HepG2 (cell line): ENCODE measurements at regions not wholly inside any gene's neighbourhood (a gene's known extent, or its start where the extent isn't known, plus 50 kb on each side); places are given as distances from the start of the nearest gene placed in this dataset.

Experiments used
- ATAC-seq: fragments of 200-7000 bp; cut with Tn5 transposase; 3 replicates; pipeline ENCODE4 v1.9.1; 2020; ENCODE audit warnings: mild to moderate bottlenecking, moderate library complexity
- BruUV-seq: library from RNA; stranded (reverse); fragments of 400-500 nt; replicated peaks from 2 replicates; lab custom pipeline; 2021; lab: Mats Ljungman, UMichigan
- CTCF ChIA-PET: fragments of 300-600 bp; formaldehyde crosslinking; extraction: SDS; loops from one replicate; lab custom pipeline; 2021; ENCODE audit warnings: low total read pairs, inconsistent platforms, low intra/inter-chr PET ratio; lab: Yijun Ruan, JAX
- POLR2A ChIA-PET: fragments of 350-600 bp; sonication (Branson Sonifier 250); formaldehyde crosslinking; loops from one replicate; lab custom pipeline; 2020; ENCODE audit warnings: antibody characterized with exemption, inconsistent platforms; lab: Yijun Ruan, JAX
- DNase-seq: peaks from one replicate; pipeline ENCODE4 v3.0.0-alpha.2; 2015; ENCODE audit warnings: low spot score
- FAIRE-seq: peaks from 3 replicates; lab custom pipeline; 2011; peaks lifted over from hg19 to GRCh38; lab: Jason Lieb, UNC
- H2AFZ ChIP-seq: one replicate; pipeline ENCODE4 v1.6.1; 2011; ENCODE audit warnings: low read length, inconsistent platforms
- H3K27ac ChIP-seq: fragments of 300-600 bp; 3 replicates; pipeline ENCODE4 v1.8.0; 2011; ENCODE audit warnings: mixed run types, mild to moderate bottlenecking, mixed read lengths, low read length, inconsistent platforms; ENCODE audit not compliant: insufficient read depth; ENCODE audit errors: extremely low read length
- H3K27me3 ChIP-seq, 2 experiments: fragments of 200-600 bp in 1 of 2; 2 replicates in 1 of 2; 3 replicates in 1 of 2; pipeline versions ENCODE4 v1.6.0 to v1.8.0; 2011; ENCODE audit warnings: low read length in 2 of 2, mild to moderate bottlenecking in 2 of 2, moderate library complexity in 2 of 2, inconsistent platforms in 1 of 2; ENCODE audit not compliant: insufficient read depth in 2 of 2, control insufficient read depth in 1 of 2
- H3K36me3 ChIP-seq, 2 experiments: fragments of 200-600 bp in 1 of 2; replicated peaks in 1 of 2; 2 replicates in 1 of 2; 3 replicates in 1 of 2; pipeline versions ENCODE4 v1.5.1 to v1.8.0; 2011; ENCODE audit warnings: low read length in 2 of 2, inconsistent platforms in 1 of 2; ENCODE audit not compliant: insufficient read depth in 2 of 2, control insufficient read depth in 1 of 2
- H3K4me1 ChIP-seq: 2 replicates; pipeline ENCODE4 v1.5.1; 2012; ENCODE audit warnings: low read length, inconsistent platforms; ENCODE audit not compliant: insufficient read depth
- H3K4me2 ChIP-seq: 2 replicates; pipeline ENCODE4 v1.6.0; 2011; ENCODE audit warnings: low read depth, low read length, inconsistent platforms
- H3K4me3 ChIP-seq, 3 experiments: fragments of 200-600 bp in 1 of 3; sonication (generic), shearing (Covaris generic) in 1 of 3; replicated peaks in 1 of 3; 2 replicates each; pipeline ENCODE4 v1.5.1; 2011 to 2016; ENCODE audit warnings: low read length in 3 of 3, inconsistent platforms in 2 of 3, low read depth in 2 of 3, mild to moderate bottlenecking in 2 of 3, control low read depth in 1 of 3, mixed read lengths in 1 of 3; ENCODE audit not compliant: insufficient read depth in 1 of 3
- H3K79me2 ChIP-seq: one replicate; pipeline ENCODE4 v1.6.1; 2011; ENCODE audit warnings: low read length, inconsistent platforms; ENCODE audit not compliant: insufficient read depth
- H3K9ac ChIP-seq: 2 replicates; pipeline ENCODE4 v1.6.0; 2011; ENCODE audit warnings: mild to moderate bottlenecking, low read depth, low read length, inconsistent platforms; ENCODE audit not compliant: insufficient read depth
- H3K9me3 ChIP-seq: 2 replicates; pipeline ENCODE4 v1.5.1; 2012; ENCODE audit warnings: mild to moderate bottlenecking, low read length
- H4K20me1 ChIP-seq: 2 replicates; pipeline ENCODE4 v1.6.0; 2011; ENCODE audit warnings: inconsistent platforms, mild to moderate bottlenecking, low read length, moderate library complexity; ENCODE audit not compliant: insufficient read depth
- HDAC6 ChIP-seq: fragments of 200-600 bp; sonication (generic); IDR thresholded peaks from 2 replicates; pipeline ENCODE4 v1.7.0; 2017; ENCODE audit warnings: mild to moderate bottlenecking, antibody characterized with exemption, low read length, low read depth
- HNRNPL ChIP-seq: fragments of 200-400 bp; formaldehyde crosslinking; IDR thresholded peaks from 2 replicates; pipeline ENCODE4 v1.6.1; 2017; ENCODE audit warnings: mild to moderate bottlenecking, low read depth, low read length
- SETDB1 ChIP-seq: sonication (generic); formaldehyde crosslinking; IDR thresholded peaks from 2 replicates; pipeline ENCODE4 v1.5.1; 2020; ENCODE audit warnings: missing genetic modification reagents, mild to moderate bottlenecking, borderline replicate concordance
- SKI ChIP-seq: fragments of 450-650 bp; IDR thresholded peaks from one replicate; pipeline ENCODE4 v1.6.1; 2018; ENCODE audit warnings: mild to moderate bottlenecking; ENCODE audit not compliant: partially characterized antibody
- SMAD9 ChIP-seq: sonication (generic); formaldehyde crosslinking; IDR thresholded peaks from 2 replicates; pipeline ENCODE4 v1.5.1; 2020; ENCODE audit warnings: mild to moderate bottlenecking, missing genetic modification reagents
- WGBS: methylation state at CpG from one replicate; pipeline ENCODE4 v1.1.6; 2017; ENCODE audit warnings: low lambda C conversion rate; 5-methylcytosine and 5-hydroxymethylcytosine counted together
- in situ Hi-C: cut with HindIII; loops from 2 replicates; pipeline ENCODE4 v1.10.0; 2017; ENCODE audit warnings: low pct_unique_long_range_greater_than_20kb; ENCODE audit not compliant: extremely low pct_ligation_motif_present
- intact Hi-C: fragments of 100-400 bp; cut with micrococcal nuclease; formaldehyde crosslinking; loops from one replicate; pipeline ENCODE4 v1.10.0; 2022; ENCODE audit not compliant: unreplicated experiment
- TF ChIP-seq, protein P1 (sequence below): sonication (generic); formaldehyde crosslinking; IDR thresholded peaks from 2 replicates; pipeline ENCODE4 v1.4.0; 2020; ENCODE audit warnings: missing genetic modification reagents, borderline replicate concordance
- TF ChIP-seq, protein P2 (sequence below): sonication (generic); formaldehyde crosslinking; IDR thresholded peaks from 2 replicates; pipeline ENCODE4 v1.5.0; 2020; ENCODE audit warnings: missing genetic modification reagents
- TF ChIP-seq, protein P3 (sequence below): sonication (generic); formaldehyde crosslinking; IDR thresholded peaks from 2 replicates; pipeline ENCODE4 v1.8.0; 2022; ENCODE audit warnings: mild to moderate bottlenecking, missing genetic modification reagents

DNA sequence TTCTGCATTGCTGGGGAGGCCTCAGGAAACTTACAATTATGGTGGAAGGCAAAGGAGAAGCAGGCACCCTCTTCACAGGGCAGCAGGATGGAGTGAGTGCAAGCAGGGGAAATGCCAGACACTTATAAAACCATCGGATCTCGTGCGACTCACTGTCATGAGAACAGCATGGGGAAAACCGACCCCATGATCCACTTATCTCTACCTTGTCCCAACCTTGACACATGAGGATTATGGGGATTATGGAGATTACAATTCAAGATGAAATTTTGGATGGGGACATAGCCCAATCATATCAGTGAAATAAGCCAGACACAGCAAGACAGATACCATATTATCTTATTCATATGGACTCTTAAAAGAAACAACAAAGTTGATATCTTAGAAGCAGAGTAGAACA is 134.9 kb downstream of the C4orf33 start:
- no peak overlapping the region for H3K4me3 ChIP-seq
- H4K20me1 ChIP-seq: no peaks in the 10 kb centered on the region
- H2AFZ ChIP-seq: no peak overlapping the region
- H3K9me3 ChIP-seq: no peaks in the 10 kb centered on the region
- H3K27ac ChIP-seq: no peak overlapping the region
- no peaks in the 10 kb centered on the region for H3K36me3 ChIP-seq
- ChIA-PET POLR2A (no interaction called here), CTCF (no interaction called here)
- 2% methylated on average over 4 of the region's 4 CpGs for WGBS
- no peak for FAIRE-seq
- DNase-seq: no peak
- no peak overlapping the region for H3K4me2 ChIP-seq
- H3K9ac ChIP-seq: no peak overlapping the region
- intact Hi-C loops (no loop called here), in situ Hi-C loops (no loop called here)
- ATAC-seq: no peak
- TF ChIP-seq, protein P1, sequence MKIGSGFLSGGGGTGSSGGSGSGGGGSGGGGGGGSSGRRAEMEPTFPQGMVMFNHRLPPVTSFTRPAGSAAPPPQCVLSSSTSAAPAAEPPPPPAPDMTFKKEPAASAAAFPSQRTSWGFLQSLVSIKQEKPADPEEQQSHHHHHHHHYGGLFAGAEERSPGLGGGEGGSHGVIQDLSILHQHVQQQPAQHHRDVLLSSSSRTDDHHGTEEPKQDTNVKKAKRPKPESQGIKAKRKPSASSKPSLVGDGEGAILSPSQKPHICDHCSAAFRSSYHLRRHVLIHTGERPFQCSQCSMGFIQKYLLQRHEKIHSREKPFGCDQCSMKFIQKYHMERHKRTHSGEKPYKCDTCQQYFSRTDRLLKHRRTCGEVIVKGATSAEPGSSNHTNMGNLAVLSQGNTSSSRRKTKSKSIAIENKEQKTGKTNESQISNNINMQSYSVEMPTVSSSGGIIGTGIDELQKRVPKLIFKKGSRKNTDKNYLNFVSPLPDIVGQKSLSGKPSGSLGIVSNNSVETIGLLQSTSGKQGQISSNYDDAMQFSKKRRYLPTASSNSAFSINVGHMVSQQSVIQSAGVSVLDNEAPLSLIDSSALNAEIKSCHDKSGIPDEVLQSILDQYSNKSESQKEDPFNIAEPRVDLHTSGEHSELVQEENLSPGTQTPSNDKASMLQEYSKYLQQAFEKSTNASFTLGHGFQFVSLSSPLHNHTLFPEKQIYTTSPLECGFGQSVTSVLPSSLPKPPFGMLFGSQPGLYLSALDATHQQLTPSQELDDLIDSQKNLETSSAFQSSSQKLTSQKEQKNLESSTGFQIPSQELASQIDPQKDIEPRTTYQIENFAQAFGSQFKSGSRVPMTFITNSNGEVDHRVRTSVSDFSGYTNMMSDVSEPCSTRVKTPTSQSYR (CRISPR knock-in tag): no peak
- TF ChIP-seq SETDB1 (CRISPR knock-in tag) (no peak), HDAC6 (no peak)
- no TSS peak for BruUV-seq
- H3K27me3 ChIP-seq: no peaks in the 10 kb centered on the region; a peak in 1 of 5 replicates
- no peaks in the 10 kb centered on the region for H3K79me2 ChIP-seq
- H3K4me1 ChIP-seq: no peaks in the 10 kb centered on the region

DNA sequence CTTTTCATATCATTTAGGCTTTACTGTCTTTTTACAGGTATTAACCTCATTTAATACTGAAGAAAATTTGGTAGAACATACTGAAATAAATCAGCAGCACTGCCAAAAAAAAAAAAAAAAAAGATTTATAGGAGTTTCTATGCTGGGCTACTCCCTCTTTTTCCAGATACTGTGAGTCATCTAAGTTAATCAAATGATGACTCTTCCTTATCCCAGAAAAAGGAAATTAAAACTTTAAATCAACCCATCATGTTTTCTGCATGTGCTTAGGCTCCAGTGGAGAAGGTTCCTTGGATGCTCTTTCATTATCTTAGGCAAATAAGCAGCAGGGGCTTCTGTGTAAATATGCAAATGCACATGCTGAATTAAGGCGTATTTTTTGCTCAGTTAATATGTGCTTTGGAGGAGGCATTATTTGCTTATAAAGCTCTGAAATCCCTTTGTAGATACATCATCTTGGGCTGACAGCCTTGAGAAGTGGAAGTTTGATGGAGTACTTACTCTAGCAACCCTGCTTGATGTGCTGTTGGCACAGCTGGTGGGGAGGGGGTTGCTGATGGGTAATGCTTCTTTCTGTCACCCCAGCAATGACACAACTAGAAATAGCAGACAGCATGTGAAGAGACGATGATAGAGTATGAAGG is 136.1 kb downstream of the C4orf33 start:
- Histone ChIP-seq H3K4me2 (no peak overlapping the region), H3K79me2 (no peaks in the 10 kb centered on the region), H4K20me1 (no peaks in the 10 kb centered on the region), H3K4me1 (no peaks in the 10 kb centered on the region), H3K4me3 (no peak overlapping the region), H3K9ac (no peak overlapping the region), H3K27me3 (no peaks in the 10 kb centered on the region; a peak in 1 of 5 replicates), H2AFZ (no peak overlapping the region), H3K9me3 (no peaks in the 10 kb centered on the region), H3K36me3 (no peaks in the 10 kb centered on the region), H3K27ac (no peak overlapping the region)
- intact Hi-C loops (no loop called here), in situ Hi-C loops (no loop called here)
- POLR2A ChIA-PET: no interaction called here
- FAIRE-seq: no peak
- CTCF ChIA-PET: no interaction called here
- no TSS peak for BruUV-seq
- DNase-seq: no peak
- no peak for ATAC-seq
- 3% methylated on average over 2 of the region's 2 CpGs for WGBS
- TF ChIP-seq SKI (no peak), HNRNPL (no peak), SMAD9 (no peak)
- TF ChIP-seq, protein P2, sequence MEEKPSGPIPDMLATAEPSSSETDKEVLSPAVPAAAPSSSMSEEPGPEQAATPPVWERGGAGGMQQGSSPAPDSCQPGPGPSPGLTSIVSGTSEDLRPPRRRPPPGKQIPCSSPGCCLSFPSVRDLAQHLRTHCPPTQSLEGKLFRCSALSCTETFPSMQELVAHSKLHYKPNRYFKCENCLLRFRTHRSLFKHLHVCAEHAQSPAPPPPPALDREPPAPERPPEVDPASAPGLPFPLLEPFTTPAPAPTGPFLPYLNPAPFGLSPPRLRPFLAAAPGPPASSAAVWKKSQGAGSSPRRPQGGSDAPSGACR: no peak
- TF ChIP-seq, protein P3, sequence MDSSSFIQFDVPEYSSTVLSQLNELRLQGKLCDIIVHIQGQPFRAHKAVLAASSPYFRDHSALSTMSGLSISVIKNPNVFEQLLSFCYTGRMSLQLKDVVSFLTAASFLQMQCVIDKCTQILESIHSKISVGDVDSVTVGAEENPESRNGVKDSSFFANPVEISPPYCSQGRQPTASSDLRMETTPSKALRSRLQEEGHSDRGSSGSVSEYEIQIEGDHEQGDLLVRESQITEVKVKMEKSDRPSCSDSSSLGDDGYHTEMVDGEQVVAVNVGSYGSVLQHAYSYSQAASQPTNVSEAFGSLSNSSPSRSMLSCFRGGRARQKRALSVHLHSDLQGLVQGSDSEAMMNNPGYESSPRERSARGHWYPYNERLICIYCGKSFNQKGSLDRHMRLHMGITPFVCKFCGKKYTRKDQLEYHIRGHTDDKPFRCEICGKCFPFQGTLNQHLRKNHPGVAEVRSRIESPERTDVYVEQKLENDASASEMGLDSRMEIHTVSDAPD: no peak
- TF ChIP-seq, all 625 proteins: peak for 0
